ENCODE measurements at regions not wholly inside any gene's neighbourhood (a gene's known extent, or its start where the extent isn't known, plus 50 kb on each side); places are given as distances from the start of the nearest gene placed in this dataset.

DNA sequence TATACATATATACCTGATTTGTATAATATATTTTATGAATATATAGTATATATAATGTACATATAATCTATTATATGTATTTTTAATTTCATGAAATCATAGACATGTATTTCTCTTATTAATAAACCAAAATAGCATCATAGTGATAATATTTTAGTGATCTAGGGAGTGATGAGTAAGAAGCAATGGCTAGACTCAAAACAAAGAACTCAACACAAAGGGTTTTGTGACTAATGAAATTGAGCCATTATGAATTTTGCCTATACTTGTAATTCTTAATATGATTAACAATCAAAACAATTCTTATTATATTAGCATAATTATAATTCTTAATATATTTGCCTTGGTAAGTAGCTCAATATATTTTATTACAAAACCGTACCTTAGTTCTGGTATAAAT, 1614.1 kb upstream of the TMEFF2 start:
- TF ChIP-seq CTCF (IDR thresholded peaks at IDR 0.05; ENCODE audit: borderline replicate concordance, extremely low read depth, insufficient read depth), result no peak
- Histone ChIP-seq H3K27ac (ENCODE audit: low read depth in 2 of 2, low read length in 2 of 2) (no peak overlapping the region), H3K27me3 (ENCODE audit: control insufficient read depth, insufficient read depth, low read length) (no peaks in the 10 kb centered on the region), H3K9me3 (ENCODE audit: control insufficient read depth in 2 of 3, insufficient read depth in 1 of 3, low read length in 3 of 3) (no peaks in the 10 kb centered on the region), H3K4me3 (ENCODE audit: low read length in 3 of 3) (no peak overlapping the region), H3K36me3 (ENCODE audit: control insufficient read depth in 2 of 3, insufficient read depth in 3 of 3, low read length in 3 of 3) (no peaks in the 10 kb centered on the region), H3K4me1 (ENCODE audit: control insufficient read depth in 2 of 3, insufficient read depth in 2 of 3, low read depth in 1 of 3, low read length in 3 of 3) (no peaks in the 10 kb centered on the region), H3K9ac (ENCODE audit: low read length in 3 of 3) (no peak overlapping the region)
- FAIRE-seq, result no peak
- no peak for DNase-seq
- intact Hi-C loops (cut with DNase I), result no loop called here

- DNase-seq (peak in 2 of 5 donors; percentile 2 to 4), FAIRE-seq (no peak)
- Histone ChIP-seq H3K4me1 (ENCODE audit: control insufficient read depth in 2 of 3, insufficient read depth in 2 of 3, low read depth in 1 of 3, low read length in 3 of 3) (no peaks in the 10 kb centered on the region), H3K27ac (ENCODE audit: low read depth in 2 of 2, low read length in 2 of 2) (no peak overlapping the region), H3K9ac (ENCODE audit: low read length in 3 of 3) (no peak overlapping the region), H3K36me3 (ENCODE audit: control insufficient read depth in 2 of 3, insufficient read depth in 3 of 3, low read length in 3 of 3) (no peaks in the 10 kb centered on the region), H3K4me3 (ENCODE audit: low read length in 3 of 3) (no peak overlapping the region), H3K9me3 (ENCODE audit: control insufficient read depth in 2 of 3, insufficient read depth in 1 of 3, low read length in 3 of 3) (no peaks in the 10 kb centered on the region), H3K27me3 (ENCODE audit: control insufficient read depth, insufficient read depth, low read length) (no peaks in the 10 kb centered on the region)
- intact Hi-C loops (cut with DNase I), result no loop called here
- no peak for TF ChIP-seq CTCF (IDR thresholded peaks at IDR 0.05; ENCODE audit: borderline replicate concordance, extremely low read depth, insufficient read depth)
Measured at GRCh38 chr2:193806088-193806774, 1611.5 kb upstream of the TMEFF2 start.

- DNase-seq (no peak), FAIRE-seq (no peak)
- Histone ChIP-seq H3K27me3 (ENCODE audit: control insufficient read depth, insufficient read depth, low read length) (no peaks in the 10 kb centered on the region), H3K4me1 (ENCODE audit: control insufficient read depth in 2 of 3, insufficient read depth in 2 of 3, low read depth in 1 of 3, low read length in 3 of 3) (no peaks in the 10 kb centered on the region), H3K36me3 (ENCODE audit: control insufficient read depth in 2 of 3, insufficient read depth in 3 of 3, low read length in 3 of 3) (no peaks in the 10 kb centered on the region), H3K27ac (ENCODE audit: low read depth in 2 of 2, low read length in 2 of 2) (no peak overlapping the region), H3K9ac (ENCODE audit: low read length in 3 of 3) (no peak overlapping the region), H3K9me3 (ENCODE audit: control insufficient read depth in 2 of 3, insufficient read depth in 1 of 3, low read length in 3 of 3) (no peaks in the 10 kb centered on the region), H3K4me3 (ENCODE audit: low read length in 3 of 3) (no peak overlapping the region)
- intact Hi-C loops (cut with DNase I), result no loop called here
- TF ChIP-seq CTCF (IDR thresholded peaks at IDR 0.05; ENCODE audit: borderline replicate concordance, extremely low read depth, insufficient read depth), result no peak
Measured at GRCh38 chr2:193796847-193797246, 1602.1 kb upstream of the TMEFF2 start.

- DNase-seq, result no peak
- Histone ChIP-seq H3K4me1 (ENCODE audit: control insufficient read depth in 2 of 3, insufficient read depth in 2 of 3, low read depth in 1 of 3, low read length in 3 of 3) (no peaks in the 10 kb centered on the region), H3K9me3 (ENCODE audit: control insufficient read depth in 2 of 3, insufficient read depth in 1 of 3, low read length in 3 of 3) (no peaks in the 10 kb centered on the region), H3K9ac (ENCODE audit: low read length in 3 of 3) (no peak overlapping the region), H3K27me3 (ENCODE audit: control insufficient read depth, insufficient read depth, low read length) (no peaks in the 10 kb centered on the region), H3K36me3 (ENCODE audit: control insufficient read depth in 2 of 3, insufficient read depth in 3 of 3, low read length in 3 of 3) (no peaks in the 10 kb centered on the region), H3K4me3 (ENCODE audit: low read length in 3 of 3) (no peak overlapping the region), H3K27ac (ENCODE audit: low read depth in 2 of 2, low read length in 2 of 2) (no peak overlapping the region)
- TF ChIP-seq CTCF (IDR thresholded peaks at IDR 0.05; ENCODE audit: borderline replicate concordance, extremely low read depth, insufficient read depth), result no peak
- intact Hi-C loops (cut with DNase I), result no loop called here
- no peak for FAIRE-seq
Measured at GRCh38 chr2:193793914-193794313, 1599.2 kb upstream of the TMEFF2 start.
